Kidney (tissue), 13 donors: ENCODE measurements at regions not wholly inside any gene's neighbourhood (a gene's known extent, or its start where the extent isn't known, plus 50 kb on each side); places are given as distances from the start of the nearest gene placed in this dataset.

Source experiments
- DNase-seq, 5 donors: peaks; one replicate each; pipeline ENCODE4 v3.0.0-alpha.2; 2013 to 2020
- FAIRE-seq: peaks from 2 replicates; lab custom pipeline; 2012; peaks lifted over from hg19 to GRCh38; lab: Jason Lieb, UNC
- H3K27ac ChIP-seq, 2 donors: one replicate each; pipeline ENCODE4 v1.7.0; 2013; ENCODE audit warnings: low read depth in 2 of 2, low read length in 2 of 2, inconsistent platforms in 1 of 2
- H3K27me3 ChIP-seq: one replicate; pipeline ENCODE4 v1.7.1; 2013; ENCODE audit warnings: low read length, inconsistent platforms; ENCODE audit not compliant: control insufficient read depth, insufficient read depth
- H3K36me3 ChIP-seq, 3 donors: one replicate each; pipeline versions ENCODE4 v1.7.0 to v1.7.1; 2013; ENCODE audit warnings: low read length in 3 of 3, control low read depth in 1 of 3, inconsistent platforms in 1 of 3; ENCODE audit not compliant: insufficient read depth in 3 of 3, control insufficient read depth in 2 of 3
- H3K4me1 ChIP-seq, 3 donors: one replicate each; pipeline versions ENCODE4 v1.7.0 to v1.7.1; 2013; ENCODE audit warnings: low read length in 3 of 3, inconsistent platforms in 1 of 3, low read depth in 1 of 3; ENCODE audit not compliant: control insufficient read depth in 2 of 3, insufficient read depth in 2 of 3
- H3K4me3 ChIP-seq, 3 donors: one replicate each; pipeline versions ENCODE4 v1.7.0 to v1.8.1; 2013; ENCODE audit warnings: low read length in 3 of 3, control low read depth in 1 of 3, inconsistent platforms in 1 of 3
- H3K9ac ChIP-seq, 3 donors: one replicate each; pipeline versions ENCODE4 v1.7.0 to v1.7.1; 2013; ENCODE audit warnings: low read length in 3 of 3, control low read depth in 1 of 3, inconsistent platforms in 1 of 3
- H3K9me3 ChIP-seq, 3 donors: one replicate each; pipeline versions ENCODE4 v1.7.0 to v1.7.1; 2013; ENCODE audit warnings: low read length in 3 of 3, control low read depth in 1 of 3, inconsistent platforms in 1 of 3; ENCODE audit not compliant: control insufficient read depth in 2 of 3, insufficient read depth in 1 of 3
- intact Hi-C: fragments of 100-400 bp; cut with DNase I; formaldehyde crosslinking; loops from one replicate; pipeline ENCODE4 v1.11.1; 2022
- TF ChIP-seq, protein P1 (sequence below): IDR thresholded peaks from 3 replicates; pipeline ENCODE4 v1.5.1; 2012; ENCODE audit warnings: mild to moderate bottlenecking, moderate library complexity, borderline replicate concordance; ENCODE audit not compliant: insufficient read depth; ENCODE audit errors: extremely low read depth
- donor health status: control.
- donor health status: control.
- donor health status: control.
- donor health status: control.
- donor health status: control.
- donor health status: DM: yes; HTN: yes; CAD: no.
- donor health status: Normal renal cell carcinoma (clear cell type).

DNA sequence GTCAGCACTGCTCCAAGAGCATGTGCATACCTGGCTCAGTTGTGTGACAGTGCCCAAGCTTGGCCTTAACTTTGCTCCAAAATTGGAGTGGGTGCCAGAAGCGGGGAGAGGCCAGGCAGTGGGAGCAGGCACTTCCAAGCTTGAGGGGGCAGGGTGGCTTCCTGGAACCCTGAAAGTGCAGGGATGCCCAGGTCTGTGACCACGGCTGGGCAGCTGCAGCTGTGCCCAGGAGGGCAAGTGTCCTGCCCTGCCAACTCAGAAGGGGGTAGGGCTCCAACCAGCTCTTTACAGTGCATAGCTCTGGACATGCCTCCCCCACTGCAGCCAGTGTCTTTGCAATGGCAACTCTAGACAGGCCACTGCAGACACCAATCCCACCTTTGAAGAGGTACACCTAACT, 478.6 kb downstream of the OTOL1 start:
- TF ChIP-seq, protein P1, sequence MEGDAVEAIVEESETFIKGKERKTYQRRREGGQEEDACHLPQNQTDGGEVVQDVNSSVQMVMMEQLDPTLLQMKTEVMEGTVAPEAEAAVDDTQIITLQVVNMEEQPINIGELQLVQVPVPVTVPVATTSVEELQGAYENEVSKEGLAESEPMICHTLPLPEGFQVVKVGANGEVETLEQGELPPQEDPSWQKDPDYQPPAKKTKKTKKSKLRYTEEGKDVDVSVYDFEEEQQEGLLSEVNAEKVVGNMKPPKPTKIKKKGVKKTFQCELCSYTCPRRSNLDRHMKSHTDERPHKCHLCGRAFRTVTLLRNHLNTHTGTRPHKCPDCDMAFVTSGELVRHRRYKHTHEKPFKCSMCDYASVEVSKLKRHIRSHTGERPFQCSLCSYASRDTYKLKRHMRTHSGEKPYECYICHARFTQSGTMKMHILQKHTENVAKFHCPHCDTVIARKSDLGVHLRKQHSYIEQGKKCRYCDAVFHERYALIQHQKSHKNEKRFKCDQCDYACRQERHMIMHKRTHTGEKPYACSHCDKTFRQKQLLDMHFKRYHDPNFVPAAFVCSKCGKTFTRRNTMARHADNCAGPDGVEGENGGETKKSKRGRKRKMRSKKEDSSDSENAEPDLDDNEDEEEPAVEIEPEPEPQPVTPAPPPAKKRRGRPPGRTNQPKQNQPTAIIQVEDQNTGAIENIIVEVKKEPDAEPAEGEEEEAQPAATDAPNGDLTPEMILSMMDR = no peak
- no peaks in the 10 kb centered on the region for H3K9me3 ChIP-seq
- FAIRE-seq (no peak), DNase-seq (no peak)
- H3K4me1 ChIP-seq = no peaks in the 10 kb centered on the region
- no peak overlapping the region for H3K4me3 ChIP-seq
- no peak overlapping the region for H3K9ac ChIP-seq
- intact Hi-C loops = no loop called here
- no peak overlapping the region for H3K27ac ChIP-seq
- no peaks in the 10 kb centered on the region for H3K36me3 ChIP-seq
- H3K27me3 ChIP-seq = no peaks in the 10 kb centered on the region

DNA sequence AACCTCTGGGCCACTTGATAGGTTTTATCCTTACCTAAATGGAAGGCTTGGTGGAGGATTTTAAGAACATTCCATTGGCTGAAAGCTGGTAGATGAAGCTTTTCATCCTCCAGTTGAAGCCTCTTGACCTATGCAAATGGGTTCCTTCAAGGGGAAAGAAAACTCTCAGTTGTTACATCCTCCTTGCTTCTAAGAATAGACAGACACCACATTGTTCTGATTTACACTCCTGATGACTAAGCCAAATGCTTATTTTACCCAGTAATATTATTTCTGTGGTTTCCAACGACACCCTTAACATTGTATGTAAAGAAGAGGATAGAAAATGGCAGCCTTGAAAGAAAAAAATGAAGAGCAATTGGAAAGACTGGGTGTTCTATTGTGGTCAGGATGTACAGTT, 480.5 kb downstream of the OTOL1 start:
- no peak for FAIRE-seq
- TF ChIP-seq, protein P1 = no peak
- Histone ChIP-seq H3K4me1 (no peaks in the 10 kb centered on the region), H3K9me3 (no peaks in the 10 kb centered on the region), H3K36me3 (no peaks in the 10 kb centered on the region), H3K9ac (no peak overlapping the region), H3K27ac (no peak overlapping the region), H3K27me3 (no peaks in the 10 kb centered on the region), H3K4me3 (no peak overlapping the region)
- intact Hi-C loops = no loop called here
- DNase-seq = no peak

DNA sequence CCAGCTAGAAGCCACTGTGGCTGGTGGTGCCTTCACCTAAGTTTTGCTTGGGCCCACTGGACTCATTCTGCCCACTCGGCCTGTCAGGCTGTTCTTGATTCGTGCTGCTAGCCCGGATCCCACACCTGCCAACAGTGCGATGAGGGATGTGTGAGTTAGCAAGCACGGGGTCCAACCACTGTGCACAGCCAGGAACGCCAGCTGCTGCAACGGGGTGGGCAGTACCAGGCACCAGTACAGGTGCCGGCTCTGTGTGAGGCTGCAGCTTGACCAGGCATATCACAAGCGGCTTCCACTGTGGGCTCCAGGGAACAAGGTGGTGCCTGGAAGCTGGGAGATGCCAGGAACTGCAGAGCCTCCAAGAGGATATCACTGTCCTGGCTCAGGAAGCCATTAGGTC, 481.2 kb downstream of the OTOL1 start:
- Histone ChIP-seq H3K4me3 (no peak overlapping the region), H3K36me3 (no peaks in the 10 kb centered on the region), H3K9me3 (no peaks in the 10 kb centered on the region), H3K27ac (no peak overlapping the region), H3K9ac (no peak overlapping the region), H3K4me1 (no peaks in the 10 kb centered on the region), H3K27me3 (no peaks in the 10 kb centered on the region)
- FAIRE-seq (no peak), DNase-seq (no peak)
- TF ChIP-seq, protein P1 = no peak
- intact Hi-C loops = no loop called here

DNA sequence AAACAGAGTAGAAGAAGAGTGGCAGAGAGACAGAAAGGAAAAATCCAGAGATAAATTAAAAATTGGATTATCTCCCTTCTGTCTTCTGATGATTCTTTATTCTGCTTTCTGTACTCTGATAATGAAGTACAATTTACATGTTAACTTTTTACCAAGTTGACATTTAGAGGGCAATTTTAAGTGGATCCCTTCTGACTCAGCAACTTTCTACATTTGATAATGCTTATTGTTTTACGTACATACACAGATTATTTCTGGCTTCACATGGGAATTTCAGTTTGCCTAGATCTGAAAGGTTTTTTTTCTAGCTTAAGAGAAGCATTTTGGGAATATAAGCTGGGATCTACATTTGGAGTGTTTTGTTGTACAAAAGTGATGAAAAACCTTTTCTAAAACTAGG, 491.3 kb downstream of the OTOL1 start:
- TF ChIP-seq, protein P1 = no peak
- intact Hi-C loops = no loop called here
- no peaks in the 10 kb centered on the region for H3K4me1 ChIP-seq
- DNase-seq = no peak
- H3K36me3 ChIP-seq = no peaks in the 10 kb centered on the region
- H3K9ac ChIP-seq = no peak overlapping the region
- FAIRE-seq = no peak
- no peak overlapping the region for H3K4me3 ChIP-seq
- H3K9me3 ChIP-seq = no peaks in the 10 kb centered on the region
- H3K27me3 ChIP-seq = no peaks in the 10 kb centered on the region
- H3K27ac ChIP-seq = no peak overlapping the region
